ENCODE measurements at regions not wholly inside any gene's neighbourhood (a gene's known extent, or its start where the extent isn't known, plus 50 kb on each side); places are given as distances from the start of the nearest gene placed in this dataset.

- intact Hi-C loops (cut with DNase I, micrococcal nuclease): no loop called here
- H3K36me3 Mint-ChIP-seq (ENCODE audit: low read depth): no peaks in the 10 kb centered on the region
- ChIA-PET POLR2A (no interaction called here), CTCF (no interaction called here)
- ATAC-seq: no peak
- no peaks in the 10 kb centered on the region for H3K4me1 Mint-ChIP-seq
- peaks cover 4% of the 10 kb centered on the region for H3K9me3 Mint-ChIP-seq (ENCODE audit: low read depth)
- no peaks in the 10 kb centered on the region for H3K27me3 Mint-ChIP-seq
- no peak overlapping the region for H3K4me3 Mint-ChIP-seq
- no peak for DNase-seq
- H3K27ac Mint-ChIP-seq: no peak overlapping the region
These were observed 181.2 kb downstream of the CHD9NB start for GRCh38 chr16:52871481-52871880.

- H3K27ac Mint-ChIP-seq: no peak overlapping the region
- POLR2A ChIA-PET: no interaction called here
These were observed 183.5 kb downstream of the CHD9NB start for GRCh38 chr16:52869243-52869642.

GRCh38 chr16:52863000-52863399 lies 189.7 kb downstream of the CHD9NB start:
- Mint-ChIP-seq H3K36me3 (ENCODE audit: low read depth) (no peaks in the 10 kb centered on the region), H3K27me3 (peaks cover under 1% of the 10 kb centered on the region), H3K4me3 (no peak overlapping the region), H3K4me1 (no peaks in the 10 kb centered on the region), H3K27ac (no peak overlapping the region), H3K9me3 (ENCODE audit: low read depth) (peaks cover 5% of the 10 kb centered on the region)
- no peak for ATAC-seq
- POLR2A ChIA-PET: no interaction called here
- CTCF ChIA-PET: no interaction called here
- no peak for DNase-seq
- intact Hi-C loops (cut with DNase I, micrococcal nuclease): no loop called here

More at GRCh38 chr16:52869243-52869642, 183.5 kb downstream of the CHD9NB start:
- CTCF ChIA-PET: no interaction called here
- Mint-ChIP-seq H3K27me3 (no peaks in the 10 kb centered on the region), H3K4me1 (no peaks in the 10 kb centered on the region), H3K4me3 (no peak overlapping the region), H3K36me3 (ENCODE audit: low read depth) (no peaks in the 10 kb centered on the region), H3K9me3 (ENCODE audit: low read depth) (peaks cover 5% of the 10 kb centered on the region)
- intact Hi-C loops (cut with DNase I, micrococcal nuclease): no loop called here
- DNase-seq (no peak), ATAC-seq (no peak)

GRCh38 chr16:52861614-52862022 lies 191.1 kb downstream of the CHD9NB start:
- intact Hi-C loops (cut with DNase I, micrococcal nuclease): no loop called here
- Mint-ChIP-seq H3K4me1 (no peaks in the 10 kb centered on the region), H3K27ac (no peak overlapping the region), H3K4me3 (no peak overlapping the region), H3K27me3 (peaks cover 2% of the 10 kb centered on the region), H3K36me3 (ENCODE audit: low read depth) (no peaks in the 10 kb centered on the region), H3K9me3 (ENCODE audit: low read depth) (peaks cover 5% of the 10 kb centered on the region)
- POLR2A ChIA-PET: no interaction called here
- DNase-seq (no peak), ATAC-seq (no peak)
- CTCF ChIA-PET: no interaction called here

- ChIA-PET CTCF (no interaction called here), POLR2A (no interaction called here)
- ATAC-seq (no peak), DNase-seq (no peak)
- H3K27ac Mint-ChIP-seq: no peak overlapping the region
- intact Hi-C loops (cut with DNase I, micrococcal nuclease): no loop called here
- no peaks in the 10 kb centered on the region for H3K36me3 Mint-ChIP-seq (ENCODE audit: low read depth)
- peaks cover 10% of the 10 kb centered on the region for H3K9me3 Mint-ChIP-seq (ENCODE audit: low read depth)
- no peak overlapping the region for H3K4me3 Mint-ChIP-seq
- no peaks in the 10 kb centered on the region for H3K4me1 Mint-ChIP-seq
- peaks cover 3% of the 10 kb centered on the region for H3K27me3 Mint-ChIP-seq
These were observed 197.2 kb downstream of the CHD9NB start for GRCh38 chr16:52855463-52855862.

GRCh38 chr16:52852978-52853377 lies 199.7 kb downstream of the CHD9NB start:
- no peaks in the 10 kb centered on the region for H3K36me3 Mint-ChIP-seq (ENCODE audit: low read depth)
- no peak overlapping the region for H3K4me3 Mint-ChIP-seq
- H3K4me1 Mint-ChIP-seq: no peaks in the 10 kb centered on the region
- H3K27me3 Mint-ChIP-seq: peaks cover 3% of the 10 kb centered on the region
- no peak for DNase-seq
- H3K27ac Mint-ChIP-seq: no peak overlapping the region
- ChIA-PET CTCF (no interaction called here), POLR2A (no interaction called here)
- H3K9me3 Mint-ChIP-seq (ENCODE audit: low read depth): peaks cover 10% of the 10 kb centered on the region
- intact Hi-C loops (cut with DNase I, micrococcal nuclease): no loop called here
- no peak for ATAC-seq

- POLR2A ChIA-PET: no interaction called here
- intact Hi-C loops (cut with DNase I, micrococcal nuclease): no loop called here
- Mint-ChIP-seq H3K27me3 (no peaks in the 10 kb centered on the region), H3K27ac (no peak overlapping the region), H3K4me1 (no peaks in the 10 kb centered on the region), H3K9me3 (ENCODE audit: low read depth) (peaks cover 13% of the 10 kb centered on the region), H3K4me3 (no peak overlapping the region), H3K36me3 (ENCODE audit: low read depth) (no peaks in the 10 kb centered on the region)
- CTCF ChIA-PET: no interaction called here
- DNase-seq: no peak
- no peak for ATAC-seq
These were observed 201.4 kb downstream of the CHD9NB start for GRCh38 chr16:52851211-52851740.

- intact Hi-C loops (cut with DNase I, micrococcal nuclease): no loop called here
- no peak overlapping the region for H3K4me3 Mint-ChIP-seq
- H3K4me1 Mint-ChIP-seq: no peaks in the 10 kb centered on the region
- no peak for DNase-seq
- ChIA-PET POLR2A (no interaction called here), CTCF (no interaction called here)
- H3K9me3 Mint-ChIP-seq (ENCODE audit: low read depth): peaks cover 7% of the 10 kb centered on the region
- ATAC-seq: no peak
- no peaks in the 10 kb centered on the region for H3K36me3 Mint-ChIP-seq (ENCODE audit: low read depth)
- H3K27ac Mint-ChIP-seq: no peak overlapping the region
- H3K27me3 Mint-ChIP-seq: peaks cover under 1% of the 10 kb centered on the region
These were observed 209.3 kb downstream of the CHD9NB start for GRCh38 chr16:52843381-52843780.

- ChIA-PET CTCF (no interaction called here), POLR2A (no interaction called here)
- no peak overlapping the region for H3K27ac Mint-ChIP-seq
- no peak for ATAC-seq
- peaks cover 2% of the 10 kb centered on the region for H3K27me3 Mint-ChIP-seq
- peaks cover 2% of the 10 kb centered on the region for H3K9me3 Mint-ChIP-seq (ENCODE audit: low read depth)
- H3K4me1 Mint-ChIP-seq: no peaks in the 10 kb centered on the region
- H3K36me3 Mint-ChIP-seq (ENCODE audit: low read depth): no peaks in the 10 kb centered on the region
- H3K4me3 Mint-ChIP-seq: no peak overlapping the region
- intact Hi-C loops (cut with DNase I, micrococcal nuclease): no loop called here
- DNase-seq: no peak
These were observed 215.4 kb downstream of the CHD9NB start for GRCh38 chr16:52837251-52837650.

GRCh38 chr16:52834736-52835465 lies 217.8 kb downstream of the CHD9NB start:
- ChIA-PET POLR2A (no interaction called here), CTCF (no interaction called here)
- H3K4me1 Mint-ChIP-seq: no peaks in the 10 kb centered on the region
- intact Hi-C loops (cut with DNase I, micrococcal nuclease): no loop called here
- no peak for ATAC-seq
- peaks cover 2% of the 10 kb centered on the region for H3K27me3 Mint-ChIP-seq
- peaks cover 2% of the 10 kb centered on the region for H3K9me3 Mint-ChIP-seq (ENCODE audit: low read depth)
- no peaks in the 10 kb centered on the region for H3K36me3 Mint-ChIP-seq (ENCODE audit: low read depth)
- H3K27ac Mint-ChIP-seq: no peak overlapping the region
- DNase-seq: no peak
- no peak overlapping the region for H3K4me3 Mint-ChIP-seq

GRCh38 chr16:52832771-52833170 lies 219.9 kb downstream of the CHD9NB start:
- CTCF ChIA-PET: no interaction called here
- ATAC-seq (no peak), DNase-seq (no peak)
- POLR2A ChIA-PET: no interaction called here
- Mint-ChIP-seq H3K9me3 (ENCODE audit: low read depth) (no peaks in the 10 kb centered on the region), H3K36me3 (ENCODE audit: low read depth) (no peaks in the 10 kb centered on the region), H3K4me3 (no peak overlapping the region), H3K27me3 (no peaks in the 10 kb centered on the region), H3K27ac (no peak overlapping the region), H3K4me1 (no peaks in the 10 kb centered on the region)
- intact Hi-C loops (cut with DNase I, micrococcal nuclease): no loop called here

GRCh38 chr16:52827456-52827855 lies 225.2 kb downstream of the CHD9NB start:
- ChIA-PET CTCF (no interaction called here), POLR2A (no interaction called here)
- H3K27me3 Mint-ChIP-seq: no peaks in the 10 kb centered on the region
- peaks cover 2% of the 10 kb centered on the region for H3K9me3 Mint-ChIP-seq (ENCODE audit: low read depth)
- H3K27ac Mint-ChIP-seq: no peak overlapping the region
- no peak for DNase-seq
- intact Hi-C loops (cut with DNase I, micrococcal nuclease): no loop called here
- no peak for ATAC-seq
- no peaks in the 10 kb centered on the region for H3K4me1 Mint-ChIP-seq
- no peak overlapping the region for H3K4me3 Mint-ChIP-seq
- no peaks in the 10 kb centered on the region for H3K36me3 Mint-ChIP-seq (ENCODE audit: low read depth)

GRCh38 chr16:52825892-52826291 lies 226.8 kb downstream of the CHD9NB start:
- ChIA-PET CTCF (no interaction called here), POLR2A (no interaction called here)
- Mint-ChIP-seq H3K4me3 (no peak overlapping the region), H3K4me1 (no peaks in the 10 kb centered on the region), H3K36me3 (ENCODE audit: low read depth) (no peaks in the 10 kb centered on the region), H3K27ac (no peak overlapping the region), H3K9me3 (ENCODE audit: low read depth) (peaks cover 2% of the 10 kb centered on the region), H3K27me3 (no peaks in the 10 kb centered on the region)
- ATAC-seq (no peak), DNase-seq (no peak)
- intact Hi-C loops (cut with DNase I, micrococcal nuclease): no loop called here

Data from activated CD4-positive, alpha-beta T cell treated with anti-CD3 and anti-CD28 coated beads for 36 hours (primary cell).